ENCODE measurements at regions not wholly inside any gene's neighbourhood (a gene's known extent, or its start where the extent isn't known, plus 50 kb on each side); places are given as distances from the start of the nearest gene placed in this dataset.

- Mint-ChIP-seq H3K9me3 (no peaks in the 10 kb centered on the region), H3K27ac (no peak overlapping the region), H3K4me3 (no peak overlapping the region), H3K4me1 (peaks cover 9% of the 10 kb centered on the region), H3K36me3 (ENCODE audit: low read depth) (no peaks in the 10 kb centered on the region), H3K27me3 (peaks cover 3% of the 10 kb centered on the region)
- no peak for TF ChIP-seq CTCF (IDR thresholded peaks at IDR 0.05)
- DNase-seq: no peak
- intact Hi-C loops (cut with micrococcal nuclease): no loop called here
- no peak for ATAC-seq (ENCODE audit: low read depth)
- POLR2A ChIA-PET: no interaction called here
- CTCF ChIA-PET: no interaction called here
Observed at GRCh38 chr16:14371778-14372431, 258.2 kb downstream of the PARN start.

- ChIA-PET POLR2A (no interaction called here), CTCF (no interaction called here)
- no peak for ATAC-seq (ENCODE audit: low read depth)
- Mint-ChIP-seq H3K4me1 (peaks cover 9% of the 10 kb centered on the region), H3K27ac (no peak overlapping the region), H3K9me3 (no peaks in the 10 kb centered on the region), H3K36me3 (ENCODE audit: low read depth) (no peaks in the 10 kb centered on the region), H3K4me3 (no peak overlapping the region), H3K27me3 (peaks cover 3% of the 10 kb centered on the region)
- no peak for DNase-seq
- intact Hi-C loops (cut with micrococcal nuclease): no loop called here
- TF ChIP-seq CTCF (IDR thresholded peaks at IDR 0.05): no peak
Observed at GRCh38 chr16:14370736-14371234, 259.3 kb downstream of the PARN start.

- Mint-ChIP-seq H3K4me1 (peaks cover 6% of the 10 kb centered on the region), H3K27ac (no peak overlapping the region), H3K36me3 (ENCODE audit: low read depth) (no peaks in the 10 kb centered on the region), H3K27me3 (peaks cover 3% of the 10 kb centered on the region), H3K4me3 (no peak overlapping the region), H3K9me3 (no peaks in the 10 kb centered on the region)
- no peak for DNase-seq
- ATAC-seq (ENCODE audit: low read depth): no peak
- intact Hi-C loops (cut with micrococcal nuclease): no loop called here
- CTCF ChIA-PET: no interaction called here
- TF ChIP-seq CTCF (IDR thresholded peaks at IDR 0.05): no peak
- POLR2A ChIA-PET: no interaction called here
Observed at GRCh38 chr16:14369734-14370598, 260.1 kb downstream of the PARN start.

GRCh38 chr16:14368399-14368798 is 261.7 kb downstream of the PARN start:
- no peak for DNase-seq
- H3K36me3 Mint-ChIP-seq (ENCODE audit: low read depth): no peaks in the 10 kb centered on the region
- H3K9me3 Mint-ChIP-seq: no peaks in the 10 kb centered on the region
- H3K27ac Mint-ChIP-seq: no peak overlapping the region
- peaks cover 3% of the 10 kb centered on the region for H3K27me3 Mint-ChIP-seq
- no peak for ATAC-seq (ENCODE audit: low read depth)
- ChIA-PET CTCF (no interaction called here), POLR2A (no interaction called here)
- intact Hi-C loops (cut with micrococcal nuclease): no loop called here
- no peak overlapping the region for H3K4me3 Mint-ChIP-seq
- TF ChIP-seq CTCF (IDR thresholded peaks at IDR 0.05): no peak
- no peaks in the 10 kb centered on the region for H3K4me1 Mint-ChIP-seq

- intact Hi-C loops (cut with micrococcal nuclease): no loop called here
- ChIA-PET POLR2A (no interaction called here), CTCF (no interaction called here)
Observed at GRCh38 chr16:14366974-14367707, 262.9 kb downstream of the PARN start.

More at GRCh38 chr16:14366974-14367707, 262.9 kb downstream of the PARN start:
- no peak for TF ChIP-seq CTCF (IDR thresholded peaks at IDR 0.05)
- H3K4me1 Mint-ChIP-seq: no peaks in the 10 kb centered on the region
- no peak overlapping the region for H3K4me3 Mint-ChIP-seq
- H3K27ac Mint-ChIP-seq: no peak overlapping the region
- no peak for ATAC-seq (ENCODE audit: low read depth)
- no peaks in the 10 kb centered on the region for H3K36me3 Mint-ChIP-seq (ENCODE audit: low read depth)
- H3K9me3 Mint-ChIP-seq: no peaks in the 10 kb centered on the region
- peaks cover 3% of the 10 kb centered on the region for H3K27me3 Mint-ChIP-seq
- no peak for DNase-seq
